B cell (primary cell): ENCODE measurements at regions not wholly inside any gene's neighbourhood (a gene's known extent, or its start where the extent isn't known, plus 50 kb on each side); places are given as distances from the start of the nearest gene placed in this dataset.

Experiments used
- EZH2 ChIP-seq: IDR thresholded peaks from 2 replicates; pipeline ENCODE4 v1.6.1; 2012; ENCODE audit warnings: borderline replicate concordance, low read depth, mild to moderate bottlenecking, moderate library complexity, low read length; ENCODE audit not compliant: insufficient read depth, poor library complexity, severe bottlenecking
- TF ChIP-seq, protein P1 (sequence below): fragments of 200-600 bp; IDR thresholded peaks from one replicate; pipeline ENCODE4 v1.8.0; 2022; ENCODE audit warnings: antibody characterized with exemption, mild to moderate bottlenecking

DNA sequence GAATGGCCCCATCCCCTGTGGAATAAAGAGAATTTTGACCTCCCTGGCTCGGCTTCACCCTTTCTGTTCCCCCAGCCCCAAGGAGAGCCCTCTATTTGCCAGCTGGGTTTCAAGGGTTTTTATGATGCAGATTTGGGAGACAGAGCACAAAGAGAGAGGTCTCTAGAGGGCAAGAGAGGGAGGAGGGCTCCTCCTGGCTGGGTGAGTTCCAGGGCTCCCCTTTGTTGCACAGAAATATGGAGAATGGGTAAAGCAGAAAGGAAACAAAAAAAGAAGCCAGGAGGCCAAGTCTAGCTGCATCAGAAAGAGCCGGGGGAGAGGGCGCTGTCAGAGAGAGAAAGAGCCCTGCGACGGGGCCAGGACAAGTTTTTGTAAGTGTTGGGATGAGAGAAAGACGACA is 319.6 kb upstream of the RTL1 start:
- TF ChIP-seq, protein P1, sequence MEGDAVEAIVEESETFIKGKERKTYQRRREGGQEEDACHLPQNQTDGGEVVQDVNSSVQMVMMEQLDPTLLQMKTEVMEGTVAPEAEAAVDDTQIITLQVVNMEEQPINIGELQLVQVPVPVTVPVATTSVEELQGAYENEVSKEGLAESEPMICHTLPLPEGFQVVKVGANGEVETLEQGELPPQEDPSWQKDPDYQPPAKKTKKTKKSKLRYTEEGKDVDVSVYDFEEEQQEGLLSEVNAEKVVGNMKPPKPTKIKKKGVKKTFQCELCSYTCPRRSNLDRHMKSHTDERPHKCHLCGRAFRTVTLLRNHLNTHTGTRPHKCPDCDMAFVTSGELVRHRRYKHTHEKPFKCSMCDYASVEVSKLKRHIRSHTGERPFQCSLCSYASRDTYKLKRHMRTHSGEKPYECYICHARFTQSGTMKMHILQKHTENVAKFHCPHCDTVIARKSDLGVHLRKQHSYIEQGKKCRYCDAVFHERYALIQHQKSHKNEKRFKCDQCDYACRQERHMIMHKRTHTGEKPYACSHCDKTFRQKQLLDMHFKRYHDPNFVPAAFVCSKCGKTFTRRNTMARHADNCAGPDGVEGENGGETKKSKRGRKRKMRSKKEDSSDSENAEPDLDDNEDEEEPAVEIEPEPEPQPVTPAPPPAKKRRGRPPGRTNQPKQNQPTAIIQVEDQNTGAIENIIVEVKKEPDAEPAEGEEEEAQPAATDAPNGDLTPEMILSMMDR, result no peak
- TF ChIP-seq EZH2, result no peak
